Neural cell (in vitro differentiated cells): ENCODE measurements at regions not wholly inside any gene's neighbourhood (a gene's known extent, or its start where the extent isn't known, plus 50 kb on each side); places are given as distances from the start of the nearest gene placed in this dataset.

Source experiments
- EP300 ChIP-seq: fragments of 450-650 bp; conservative IDR thresholded peaks from 2 replicates; pipeline ENCODE4 v1.6.1; 2014; ENCODE audit warnings: antibody characterized with exemption, mild to moderate bottlenecking, moderate library complexity; ENCODE audit not compliant: poor library complexity, severe bottlenecking
- EZH2 ChIP-seq: fragments of 200-600, 300-800 bp; shearing (Covaris generic), sonication (generic); IDR thresholded peaks from 2 replicates; pipeline ENCODE4 v1.6.1; 2014; ENCODE audit warnings: antibody characterized with exemption, low read length, borderline replicate concordance, mild to moderate bottlenecking; ENCODE audit not compliant: insufficient read depth, poor library complexity, severe bottlenecking
- MXI1 ChIP-seq: fragments of 450-650 bp; conservative IDR thresholded peaks from 2 replicates; pipeline ENCODE4 v1.6.1; 2014; ENCODE audit warnings: antibody characterized with exemption, mild to moderate bottlenecking; ENCODE audit not compliant: poor library complexity, severe bottlenecking
- TAF1 ChIP-seq: IDR thresholded peaks from 2 replicates; pipeline ENCODE4 v1.6.1; 2012; ENCODE audit warnings: low read depth
- TF ChIP-seq, protein P1 (sequence below): fragments of 450-650 bp; IDR thresholded peaks from 2 replicates; pipeline ENCODE4 v1.5.1; 2014; ENCODE audit warnings: antibody characterized with exemption, mild to moderate bottlenecking, moderate library complexity; ENCODE audit not compliant: poor library complexity, severe bottlenecking

GRCh38 chrX:42694260-42694815, 83.6 kb downstream of the PPP1R2C start:
- TF ChIP-seq, protein P1, sequence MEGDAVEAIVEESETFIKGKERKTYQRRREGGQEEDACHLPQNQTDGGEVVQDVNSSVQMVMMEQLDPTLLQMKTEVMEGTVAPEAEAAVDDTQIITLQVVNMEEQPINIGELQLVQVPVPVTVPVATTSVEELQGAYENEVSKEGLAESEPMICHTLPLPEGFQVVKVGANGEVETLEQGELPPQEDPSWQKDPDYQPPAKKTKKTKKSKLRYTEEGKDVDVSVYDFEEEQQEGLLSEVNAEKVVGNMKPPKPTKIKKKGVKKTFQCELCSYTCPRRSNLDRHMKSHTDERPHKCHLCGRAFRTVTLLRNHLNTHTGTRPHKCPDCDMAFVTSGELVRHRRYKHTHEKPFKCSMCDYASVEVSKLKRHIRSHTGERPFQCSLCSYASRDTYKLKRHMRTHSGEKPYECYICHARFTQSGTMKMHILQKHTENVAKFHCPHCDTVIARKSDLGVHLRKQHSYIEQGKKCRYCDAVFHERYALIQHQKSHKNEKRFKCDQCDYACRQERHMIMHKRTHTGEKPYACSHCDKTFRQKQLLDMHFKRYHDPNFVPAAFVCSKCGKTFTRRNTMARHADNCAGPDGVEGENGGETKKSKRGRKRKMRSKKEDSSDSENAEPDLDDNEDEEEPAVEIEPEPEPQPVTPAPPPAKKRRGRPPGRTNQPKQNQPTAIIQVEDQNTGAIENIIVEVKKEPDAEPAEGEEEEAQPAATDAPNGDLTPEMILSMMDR = no peak
- no peak for TF ChIP-seq EP300
- TF ChIP-seq TAF1 = no peak
- no peak for TF ChIP-seq EZH2
- no peak for TF ChIP-seq MXI1
